NT2/D1 (cell line): ENCODE measurements at regions not wholly inside any gene's neighbourhood (a gene's known extent, or its start where the extent isn't known, plus 50 kb on each side); places are given as distances from the start of the nearest gene placed in this dataset.

Experiments
- SUZ12 ChIP-seq: IDR thresholded peaks from 2 replicates; pipeline ENCODE4 v1.6.1; 2011; ENCODE audit not compliant: insufficient read length, insufficient read depth; ENCODE audit errors: extremely low read depth
- YY1 ChIP-seq: IDR thresholded peaks from 2 replicates; pipeline ENCODE4 v1.6.1; 2011; ENCODE audit not compliant: insufficient read length, insufficient read depth

- TF ChIP-seq YY1 (no peak), SUZ12 (no peak)
These were observed 388.3 kb downstream of the BMP2 start for GRCh38 chr20:7155794-7156193.
